ENCODE measurements at regions not wholly inside any gene's neighbourhood (a gene's known extent, or its start where the extent isn't known, plus 50 kb on each side); places are given as distances from the start of the nearest gene placed in this dataset.

GRCh38 chr4:152062936-152063620 lies 302.3 kb upstream of the GATB start:
- H3K4me2 ChIP-seq (ENCODE audit: low read length), result no peak overlapping the region
- POLR2A ChIA-PET, result no interaction called here

More at GRCh38 chr4:152062936-152063620, 302.3 kb upstream of the GATB start:
- Histone ChIP-seq H3K9me3 (ENCODE audit: control insufficient read depth in 1 of 2, insufficient read depth in 1 of 2, low read depth in 1 of 2, low read length in 2 of 2) (no peaks in the 10 kb centered on the region), H4K20me1 (ENCODE audit: insufficient read depth) (no peaks in the 10 kb centered on the region), H3K79me2 (ENCODE audit: insufficient read depth, low read length) (no peaks in the 10 kb centered on the region), H3K27ac (ENCODE audit: low read depth, low read length) (no peak overlapping the region), H3K4me3 (replicated peaks in 1 of 2; ENCODE audit: low read depth in 1 of 2, low read length in 2 of 2) (no peak overlapping the region), H3K9me2 (ENCODE audit: insufficient read depth) (no peaks in the 10 kb centered on the region), H3K36me3 (ENCODE audit: control insufficient read depth in 1 of 2, insufficient read depth in 2 of 2, low read length in 2 of 2) (no peaks in the 10 kb centered on the region), H3K9ac (ENCODE audit: low read length) (no peak overlapping the region), H2AFZ (ENCODE audit: low read depth, low read length, poor library complexity, severe bottlenecking) (no peak overlapping the region), H3K4me1 (ENCODE audit: control insufficient read depth in 1 of 2, insufficient read depth in 2 of 2, low read length in 2 of 2) (no peaks in the 10 kb centered on the region), H3K27me3 (ENCODE audit: insufficient read depth, low read length) (no peaks in the 10 kb centered on the region)
- BruUV-seq (replicated peaks), result no TSS peak
- no peak for ATAC-seq
- intact Hi-C loops (cut with micrococcal nuclease), result no loop called here
- DNase-seq (ENCODE audit: low read depth, low spot score), result no peak
- TF ChIP-seq ELF1 (IDR thresholded peaks at IDR 0.05; ENCODE audit: borderline replicate concordance, low read depth), result no peak
- no peak for TF ChIP-seq JUND (IDR thresholded peaks at IDR 0.05)
- no peak for TF ChIP-seq ZBTB33 (IDR thresholded peaks at IDR 0.05; ENCODE audit: extremely low read depth, insufficient replicate concordance, low read length)
- no peak for TF ChIP-seq POLR2AphosphoS5 (IDR thresholded peaks at IDR 0.05; ENCODE audit: low read depth, low read length)
- TF ChIP-seq FOSL1 (IDR thresholded peaks at IDR 0.05; ENCODE audit: low read depth), result no peak
- TF ChIP-seq YY1 (IDR thresholded peaks at IDR 0.05; ENCODE audit: extremely low read depth, insufficient replicate concordance, low read depth, low read length), result no peak
- no peak for TF ChIP-seq CBX3 (IDR thresholded peaks at IDR 0.05; ENCODE audit: low read depth)
- TF ChIP-seq ZFX (IDR thresholded peaks at IDR 0.05), result no peak
- CTCF ChIA-PET, result interaction anchor here (1.9 kb wide), 1 partner anchor 17 kb away, joined by 5 read pairs; no protein-coding TSS in a partner anchor
- RAD21 ChIA-PET (ENCODE audit: low non-redundant PET in 1 of 2, low total read pairs in 2 of 2, uncharacterized antibody in 2 of 2, unreplicated experiment in 2 of 2), result no interaction called here
